Testis (tissue), 2 donors: ENCODE measurements at regions not wholly inside any gene's neighbourhood (a gene's known extent, or its start where the extent isn't known, plus 50 kb on each side); places are given as distances from the start of the nearest gene placed in this dataset.

Experiments
- POLR2A ChIP-seq: fragments of 450-650 bp; IDR thresholded peaks from one replicate; pipeline ENCODE4 v1.6.1; 2017; ENCODE audit warnings: antibody characterized with exemption, mild to moderate bottlenecking, moderate library complexity
- TF ChIP-seq, protein P1 (sequence below), 3 experiments: fragments of 450-650 bp in 2 of 3; fragments of 200-600 bp in 1 of 3; sonication (generic) in 1 of 3; IDR thresholded peaks; one replicate each; pipeline ENCODE4 v1.5.1; 2016 to 2019; ENCODE audit warnings: antibody characterized with exemption in 3 of 3, mild to moderate bottlenecking in 2 of 3, moderate library complexity in 1 of 3

- TF ChIP-seq POLR2A, result no peak
- TF ChIP-seq, protein P1, sequence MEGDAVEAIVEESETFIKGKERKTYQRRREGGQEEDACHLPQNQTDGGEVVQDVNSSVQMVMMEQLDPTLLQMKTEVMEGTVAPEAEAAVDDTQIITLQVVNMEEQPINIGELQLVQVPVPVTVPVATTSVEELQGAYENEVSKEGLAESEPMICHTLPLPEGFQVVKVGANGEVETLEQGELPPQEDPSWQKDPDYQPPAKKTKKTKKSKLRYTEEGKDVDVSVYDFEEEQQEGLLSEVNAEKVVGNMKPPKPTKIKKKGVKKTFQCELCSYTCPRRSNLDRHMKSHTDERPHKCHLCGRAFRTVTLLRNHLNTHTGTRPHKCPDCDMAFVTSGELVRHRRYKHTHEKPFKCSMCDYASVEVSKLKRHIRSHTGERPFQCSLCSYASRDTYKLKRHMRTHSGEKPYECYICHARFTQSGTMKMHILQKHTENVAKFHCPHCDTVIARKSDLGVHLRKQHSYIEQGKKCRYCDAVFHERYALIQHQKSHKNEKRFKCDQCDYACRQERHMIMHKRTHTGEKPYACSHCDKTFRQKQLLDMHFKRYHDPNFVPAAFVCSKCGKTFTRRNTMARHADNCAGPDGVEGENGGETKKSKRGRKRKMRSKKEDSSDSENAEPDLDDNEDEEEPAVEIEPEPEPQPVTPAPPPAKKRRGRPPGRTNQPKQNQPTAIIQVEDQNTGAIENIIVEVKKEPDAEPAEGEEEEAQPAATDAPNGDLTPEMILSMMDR (IDR thresholded peaks at IDR 0.05), result no peak
These were observed 233.7 kb downstream of the EN1 start for GRCh38 chr2:118613737-118614136.
